GM12878 (cell line): ENCODE measurements at regions not wholly inside any gene's neighbourhood (a gene's known extent, or its start where the extent isn't known, plus 50 kb on each side); places are given as distances from the start of the nearest gene placed in this dataset.

ENCODE experiments used
- CBX5 ChIP-seq: sonication (generic); IDR thresholded peaks from 2 replicates; pipeline ENCODE4 v1.6.1; 2016; ENCODE audit warnings: low read depth, moderate library complexity, mild to moderate bottlenecking, inconsistent platforms
- CHD2 ChIP-seq: IDR thresholded peaks from 2 replicates; pipeline ENCODE4 v1.6.1; 2011; ENCODE audit warnings: low read depth, low read length, improper control_type of control experiment, borderline replicate concordance
- CREB1 ChIP-seq: IDR thresholded peaks from 2 replicates; pipeline ENCODE4 v1.6.1; 2012; ENCODE audit warnings: low read depth, mild to moderate bottlenecking, inconsistent platforms
- CTCF ChIP-seq, 3 experiments: IDR thresholded peaks in 2 of 3; conservative IDR thresholded peaks in 1 of 3; 2 replicates each; pipeline ENCODE4 v1.5.1; 2011; ENCODE audit warnings: low read depth in 3 of 3, low read length in 3 of 3, mild to moderate bottlenecking in 3 of 3, control low read depth in 2 of 3, moderate library complexity in 2 of 3, inconsistent platforms in 1 of 3, mixed read lengths in 1 of 3; ENCODE audit not compliant: control insufficient read depth in 2 of 3, insufficient read depth in 1 of 3; ENCODE audit errors: extremely low read depth in 1 of 3
- FOXM1 ChIP-seq: IDR thresholded peaks from 2 replicates; pipeline ENCODE4 v1.6.1; 2012; ENCODE audit warnings: low read depth, mild to moderate bottlenecking, inconsistent platforms, low read length, moderate library complexity
- GABPA ChIP-seq: IDR thresholded peaks from 2 replicates; pipeline ENCODE4 v1.6.1; 2014; ENCODE audit warnings: antibody characterized with exemption, low read depth, mild to moderate bottlenecking, inconsistent platforms
- JUNB ChIP-seq: IDR thresholded peaks from 2 replicates; pipeline ENCODE4 v1.6.1; 2016; ENCODE audit warnings: antibody characterized with exemption, mild to moderate bottlenecking
- POLR2A ChIP-seq: IDR thresholded peaks from 2 replicates; pipeline ENCODE4 v1.6.1; 2011; ENCODE audit warnings: low read depth, mild to moderate bottlenecking, low read length
- STAT1 ChIP-seq: fragments of 450-650 bp; conservative IDR thresholded peaks from 2 replicates; pipeline ENCODE4 v1.6.1; 2014; ENCODE audit warnings: antibody characterized with exemption, mild to moderate bottlenecking
- ZBTB40 ChIP-seq: fragments of 450-650 bp; IDR thresholded peaks from 2 replicates; pipeline ENCODE4 v1.6.1; 2016; ENCODE audit warnings: mild to moderate bottlenecking, moderate library complexity, borderline replicate concordance

- no peak for TF ChIP-seq JUNB
- no peak for TF ChIP-seq FOXM1
- no peak for TF ChIP-seq POLR2A
- no peak for TF ChIP-seq CBX5
- TF ChIP-seq STAT1 = no peak
- no peak for TF ChIP-seq GABPA
- no peak for TF ChIP-seq ZBTB40
- TF ChIP-seq CREB1 = no peak
- no peak for TF ChIP-seq CTCF (IDR thresholded peaks at IDR 0.05 in 2 of 3, conservative IDR thresholded peaks at IDR 0.05 in 1 of 3; ENCODE audit: control insufficient read depth in 2 of 3, extremely low read depth in 1 of 3, insufficient read depth in 1 of 3, low read depth in 3 of 3, low read length in 3 of 3)
- no peak for TF ChIP-seq CHD2
Measured at GRCh38 chr10:2284071-2284470, 546.7 kb upstream of the ADARB2 start.
